Caco-2 (cell line): ENCODE measurements at regions not wholly inside any gene's neighbourhood (a gene's known extent, or its start where the extent isn't known, plus 50 kb on each side); places are given as distances from the start of the nearest gene placed in this dataset.

Experiments
- BruUV-seq: library from RNA; stranded (reverse); fragments of 400-500 nt; replicated peaks from 2 replicates; lab custom pipeline; 2021; lab: Mats Ljungman, UMichigan
- CTCF ChIA-PET: fragments of 300-600 bp; sonication (Branson Sonifier 250); formaldehyde crosslinking; loops from one replicate; lab custom pipeline; 2022; ENCODE audit warnings: antibody characterized with exemption; lab: Charles Lee
- POLR2A ChIA-PET: fragments of 300-600 bp; sonication (Branson Sonifier 250); formaldehyde crosslinking; loops from one replicate; lab custom pipeline; 2022; ENCODE audit warnings: antibody characterized with exemption; lab: Charles Lee
- DNase-seq, 2 experiments: peaks; one replicate each; pipeline versions ENCODE4 v3.0.0 to v3.0.0-alpha.2; 2020 to 2022
- H3K27me3 ChIP-seq: replicated peaks from 2 replicates; pipeline ENCODE4 v1.6.0; 2011; ENCODE audit warnings: low read length; ENCODE audit not compliant: control insufficient read depth, insufficient read depth
- H3K36me3 ChIP-seq: 2 replicates; pipeline ENCODE4 v1.5.1; 2011; ENCODE audit warnings: low read length; ENCODE audit not compliant: control insufficient read depth, insufficient read depth
- H3K4me1 ChIP-seq: fragments of 250-450 bp; sonication (Bioruptor Pico); 2 replicates; pipeline ENCODE4 v1.5.1; 2020; ENCODE audit warnings: mild to moderate bottlenecking
- H3K4me3 ChIP-seq: 2 replicates; pipeline ENCODE4 v1.5.1; 2011; ENCODE audit warnings: low read depth, mild to moderate bottlenecking, control low read depth, low read length
- H3K9me3 ChIP-seq: fragments of 250-450 bp; sonication (Bioruptor Pico); 2 replicates; pipeline ENCODE4 v1.5.1; 2020; ENCODE audit warnings: mild to moderate bottlenecking, moderate library complexity
- H3K27ac Mint-ChIP-seq: one replicate; pipeline ENCODE4 v1.8.0; 2022; ENCODE audit warnings: mixed read lengths; ENCODE audit not compliant: unreplicated experiment
- H3K27me3 Mint-ChIP-seq: one replicate; pipeline ENCODE4 v1.8.0; 2022; ENCODE audit warnings: mixed read lengths; ENCODE audit not compliant: insufficient read depth, unreplicated experiment
- H3K36me3 Mint-ChIP-seq: one replicate; pipeline ENCODE4 v1.8.0; 2022; ENCODE audit warnings: mild to moderate bottlenecking, mixed read lengths; ENCODE audit not compliant: insufficient read depth, unreplicated experiment
- H3K4me1 Mint-ChIP-seq: one replicate; pipeline ENCODE4 v1.8.0; 2022; ENCODE audit warnings: low read depth, mixed read lengths; ENCODE audit not compliant: unreplicated experiment
- H3K4me3 Mint-ChIP-seq: one replicate; pipeline ENCODE4 v1.8.0; 2022; ENCODE audit warnings: mild to moderate bottlenecking, moderate library complexity, mixed read lengths; ENCODE audit not compliant: unreplicated experiment
- H3K9me3 Mint-ChIP-seq: one replicate; pipeline ENCODE4 v1.8.0; 2022; ENCODE audit warnings: mixed read lengths; ENCODE audit not compliant: unreplicated experiment
- intact Hi-C: fragments of 100-400 bp; cut with micrococcal nuclease; formaldehyde crosslinking; loops from one replicate; pipeline ENCODE4 v1.10.0; 2022; ENCODE audit not compliant: unreplicated experiment
- TF ChIP-seq, protein P1 (sequence below), 2 experiments: fragments of 200-600 bp in 1 of 2; IDR thresholded peaks; 1 replicate in 1 of 2; 2 replicates in 1 of 2; pipeline versions ENCODE4 v1.5.1 to v1.8.0; 2011 to 2022; ENCODE audit warnings: antibody characterized with exemption in 1 of 2, control low read depth in 1 of 2, inconsistent platforms in 1 of 2, low read depth in 1 of 2, low read length in 1 of 2, mild to moderate bottlenecking in 1 of 2, moderate library complexity in 1 of 2; ENCODE audit not compliant: insufficient read depth in 1 of 2, severe bottlenecking in 1 of 2, unreplicated experiment in 1 of 2

- H3K9me3 Mint-ChIP-seq = no peaks in the 10 kb centered on the region
- Histone ChIP-seq H3K4me3 (no peak overlapping the region), H3K9me3 (no peaks in the 10 kb centered on the region), H3K4me1 (no peaks in the 10 kb centered on the region), H3K36me3 (no peaks in the 10 kb centered on the region), H3K27me3 (no peaks in the 10 kb centered on the region)
- no peak overlapping the region for H3K4me3 Mint-ChIP-seq
- H3K36me3 Mint-ChIP-seq = no peaks in the 10 kb centered on the region
- TF ChIP-seq, protein P1, sequence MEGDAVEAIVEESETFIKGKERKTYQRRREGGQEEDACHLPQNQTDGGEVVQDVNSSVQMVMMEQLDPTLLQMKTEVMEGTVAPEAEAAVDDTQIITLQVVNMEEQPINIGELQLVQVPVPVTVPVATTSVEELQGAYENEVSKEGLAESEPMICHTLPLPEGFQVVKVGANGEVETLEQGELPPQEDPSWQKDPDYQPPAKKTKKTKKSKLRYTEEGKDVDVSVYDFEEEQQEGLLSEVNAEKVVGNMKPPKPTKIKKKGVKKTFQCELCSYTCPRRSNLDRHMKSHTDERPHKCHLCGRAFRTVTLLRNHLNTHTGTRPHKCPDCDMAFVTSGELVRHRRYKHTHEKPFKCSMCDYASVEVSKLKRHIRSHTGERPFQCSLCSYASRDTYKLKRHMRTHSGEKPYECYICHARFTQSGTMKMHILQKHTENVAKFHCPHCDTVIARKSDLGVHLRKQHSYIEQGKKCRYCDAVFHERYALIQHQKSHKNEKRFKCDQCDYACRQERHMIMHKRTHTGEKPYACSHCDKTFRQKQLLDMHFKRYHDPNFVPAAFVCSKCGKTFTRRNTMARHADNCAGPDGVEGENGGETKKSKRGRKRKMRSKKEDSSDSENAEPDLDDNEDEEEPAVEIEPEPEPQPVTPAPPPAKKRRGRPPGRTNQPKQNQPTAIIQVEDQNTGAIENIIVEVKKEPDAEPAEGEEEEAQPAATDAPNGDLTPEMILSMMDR (IDR thresholded peaks at IDR 0.05; ENCODE audit: insufficient read depth in 1 of 2, low read depth in 1 of 2, low read length in 1 of 2, severe bottlenecking in 1 of 2, unreplicated experiment in 1 of 2) = no peak
- H3K4me1 Mint-ChIP-seq = no peaks in the 10 kb centered on the region
- no TSS peak for BruUV-seq
- ChIA-PET CTCF (no interaction called here), POLR2A (no interaction called here)
- no peak overlapping the region for H3K27ac Mint-ChIP-seq
- H3K27me3 Mint-ChIP-seq = peaks cover 5% of the 10 kb centered on the region
- no peak for DNase-seq
- intact Hi-C loops = no loop called here
Observed at GRCh38 chr17:45577571-45578279, 87.2 kb upstream of the PLEKHM1 start.

GRCh38 chr17:45578516-45579455 lies 88.3 kb upstream of the PLEKHM1 start:
- no peak for DNase-seq
- no peaks in the 10 kb centered on the region for H3K9me3 ChIP-seq
- H3K27me3 ChIP-seq = no peaks in the 10 kb centered on the region
- intact Hi-C loops = no loop called here
- no peak overlapping the region for H3K4me3 ChIP-seq
- no peaks in the 10 kb centered on the region for H3K4me1 Mint-ChIP-seq
- H3K4me1 ChIP-seq = no peaks in the 10 kb centered on the region
- H3K27ac Mint-ChIP-seq = no peak overlapping the region
- TF ChIP-seq, protein P1 (IDR thresholded peaks at IDR 0.05; ENCODE audit: insufficient read depth in 1 of 2, low read depth in 1 of 2, low read length in 1 of 2, severe bottlenecking in 1 of 2, unreplicated experiment in 1 of 2) = no peak
- BruUV-seq = no TSS peak
- ChIA-PET CTCF (no interaction called here), POLR2A (no interaction called here)
- peaks cover 5% of the 10 kb centered on the region for H3K27me3 Mint-ChIP-seq
- no peaks in the 10 kb centered on the region for H3K36me3 Mint-ChIP-seq
- H3K36me3 ChIP-seq = no peaks in the 10 kb centered on the region
- H3K4me3 Mint-ChIP-seq = no peak overlapping the region
- H3K9me3 Mint-ChIP-seq = no peaks in the 10 kb centered on the region

DNA sequence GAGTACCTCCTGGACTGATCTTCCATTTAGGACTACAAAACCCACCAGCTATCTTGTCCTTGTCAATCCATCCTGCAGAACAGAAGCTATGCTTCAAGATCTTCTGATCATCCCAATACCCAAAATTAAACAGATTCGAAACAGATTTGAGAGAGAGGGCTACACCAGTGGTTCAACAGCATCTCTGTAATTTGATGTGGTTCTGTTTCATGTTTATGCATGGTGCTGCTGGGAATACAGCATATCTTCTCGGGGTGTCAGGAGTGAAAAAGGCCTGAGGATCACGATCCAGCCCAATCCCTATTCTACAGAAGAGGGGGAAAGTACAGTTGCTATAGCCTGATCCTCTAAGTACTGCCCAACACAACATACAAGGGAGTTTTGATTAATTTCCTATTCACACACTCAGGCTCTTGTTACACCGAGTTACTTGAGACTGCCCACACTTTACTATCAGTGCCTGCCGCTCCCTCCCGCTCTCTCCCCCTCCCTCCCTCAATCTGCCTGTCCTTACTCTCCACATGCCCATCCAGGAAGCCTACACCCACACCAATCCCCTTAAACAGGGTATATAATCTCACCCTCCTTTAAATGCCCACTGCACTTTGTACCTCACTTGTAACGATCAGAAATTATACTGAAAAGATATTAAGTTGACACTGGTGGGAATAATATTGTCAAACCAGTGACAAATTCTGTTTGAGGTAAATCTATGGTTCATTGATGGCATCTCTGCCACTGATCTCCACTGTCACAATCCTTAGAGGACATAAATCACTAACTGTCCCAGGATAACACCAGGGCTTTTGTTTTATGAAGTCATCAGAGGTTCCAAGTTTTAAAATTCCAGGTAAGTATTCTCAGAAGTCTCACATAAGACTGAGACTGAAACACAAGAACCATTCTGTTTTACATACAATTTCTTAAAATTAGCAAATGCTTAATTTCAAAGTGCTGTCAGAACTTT lies 89.3 kb upstream of the PLEKHM1 start:
- Histone ChIP-seq H3K27me3 (no peaks in the 10 kb centered on the region), H3K9me3 (no peaks in the 10 kb centered on the region), H3K4me3 (no peak overlapping the region), H3K36me3 (no peaks in the 10 kb centered on the region), H3K4me1 (no peaks in the 10 kb centered on the region)
- no peak for DNase-seq
- Mint-ChIP-seq H3K27ac (no peak overlapping the region), H3K4me3 (no peak overlapping the region), H3K27me3 (peaks cover 5% of the 10 kb centered on the region), H3K4me1 (no peaks in the 10 kb centered on the region), H3K36me3 (no peaks in the 10 kb centered on the region), H3K9me3 (no peaks in the 10 kb centered on the region)
- CTCF ChIA-PET = no interaction called here
- intact Hi-C loops = no loop called here
- TF ChIP-seq, protein P1 (IDR thresholded peaks at IDR 0.05; ENCODE audit: insufficient read depth in 1 of 2, low read depth in 1 of 2, low read length in 1 of 2, severe bottlenecking in 1 of 2, unreplicated experiment in 1 of 2) = no peak
- POLR2A ChIA-PET = no interaction called here
- no TSS peak for BruUV-seq
